ENCODE measurements at regions not wholly inside any gene's neighbourhood (a gene's known extent, or its start where the extent isn't known, plus 50 kb on each side); places are given as distances from the start of the nearest gene placed in this dataset.

- no peaks in the 10 kb centered on the region for H3K27me3 ChIP-seq
- no peaks in the 10 kb centered on the region for H3K36me3 ChIP-seq
- DNase-seq, result no peak
- H3K27ac ChIP-seq, result no peak overlapping the region
- TF ChIP-seq CTCF (IDR thresholded peaks at IDR 0.05) (no peak), POLR2A (IDR thresholded peaks at IDR 0.05) (no peak)
- intact Hi-C loops (cut with DNase I), result loop anchor here in 1 of 2 donors (10.0 kb wide), 1 partner anchor 243 kb away; no protein-coding TSS in a partner anchor
- ATAC-seq, result no peak
- 10% methylated on average over 3 of the region's 3 CpGs for WGBS (ENCODE audit: insufficient coverage, low coverage, low lambda C conversion rate, missing lambda C conversion rate)
- no peaks in the 10 kb centered on the region for H3K9me3 ChIP-seq
- no peak overlapping the region for H3K4me3 ChIP-seq
- H3K4me1 ChIP-seq, result no peaks in the 10 kb centered on the region
These were observed 103.9 kb upstream of the ANO3 start for GRCh38 chr11:26227883-26228502.

- Histone ChIP-seq H3K4me3 (no peak overlapping the region), H3K27me3 (no peaks in the 10 kb centered on the region), H3K36me3 (no peaks in the 10 kb centered on the region), H3K27ac (no peak overlapping the region), H3K4me1 (no peaks in the 10 kb centered on the region), H3K9me3 (no peaks in the 10 kb centered on the region)
- TF ChIP-seq POLR2A (IDR thresholded peaks at IDR 0.05) (no peak), CTCF (IDR thresholded peaks at IDR 0.05) (no peak)
- ATAC-seq, result no peak
- 46% methylated on average over 2 of the region's 2 CpGs for WGBS (ENCODE audit: insufficient coverage, low coverage, low lambda C conversion rate, missing lambda C conversion rate)
- DNase-seq, result no peak
- intact Hi-C loops (cut with DNase I), result loop anchor here in 1 of 2 donors (10.0 kb wide), 1 partner anchor 244 kb away; no protein-coding TSS in a partner anchor
These were observed 103.2 kb upstream of the ANO3 start for GRCh38 chr11:26228778-26229177.

GRCh38 chr11:26229257-26229656 lies 102.7 kb upstream of the ANO3 start:
- ATAC-seq, result no peak
- TF ChIP-seq CTCF (IDR thresholded peaks at IDR 0.05) (no peak), POLR2A (IDR thresholded peaks at IDR 0.05) (no peak)
- Histone ChIP-seq H3K27me3 (no peaks in the 10 kb centered on the region), H3K9me3 (no peaks in the 10 kb centered on the region), H3K27ac (no peak overlapping the region), H3K4me3 (no peak overlapping the region), H3K4me1 (no peaks in the 10 kb centered on the region), H3K36me3 (no peaks in the 10 kb centered on the region)
- intact Hi-C loops (cut with DNase I), result loop anchor here in 1 of 2 donors (10.0 kb wide), 1 partner anchor 244 kb away; no protein-coding TSS in a partner anchor
- WGBS (ENCODE audit: insufficient coverage, low coverage, low lambda C conversion rate, missing lambda C conversion rate), result 58% methylated on average over 3 of the region's 3 CpGs
- DNase-seq, result no peak

- no peak overlapping the region for H3K27ac ChIP-seq
- DNase-seq, result no peak
- TF ChIP-seq CTCF (IDR thresholded peaks at IDR 0.05), result no peak
- no peak for TF ChIP-seq POLR2A (IDR thresholded peaks at IDR 0.05)
- H3K9me3 ChIP-seq, result no peaks in the 10 kb centered on the region
- no peak for ATAC-seq
- no peak overlapping the region for H3K4me3 ChIP-seq
- intact Hi-C loops (cut with DNase I), result loop anchor here in 1 of 2 donors (10.0 kb wide), 1 partner anchor 245 kb away; no protein-coding TSS in a partner anchor
- H3K36me3 ChIP-seq, result no peaks in the 10 kb centered on the region
- H3K27me3 ChIP-seq, result no peaks in the 10 kb centered on the region
- no peaks in the 10 kb centered on the region for H3K4me1 ChIP-seq
These were observed 101.9 kb upstream of the ANO3 start for GRCh38 chr11:26229981-26230380.
